OCI-LY3 (cell line): ENCODE measurements at regions not wholly inside any gene's neighbourhood (a gene's known extent, or its start where the extent isn't known, plus 50 kb on each side); places are given as distances from the start of the nearest gene placed in this dataset.

Experiments used
- EZH2phosphoT487 ChIP-seq: fragments of 200-600 bp; shearing (Covaris generic); IDR thresholded peaks from 2 replicates; pipeline ENCODE4 v1.6.1; 2018; ENCODE audit warnings: antibody characterized with exemption, mixed run types, low read depth
- TF ChIP-seq, protein P1 (sequence below): fragments of 200-600, 300-600 bp; sonication (generic); IDR thresholded peaks from 2 replicates; pipeline ENCODE4 v1.5.1; 2014; ENCODE audit warnings: antibody characterized with exemption, low read length, low read depth

DNA sequence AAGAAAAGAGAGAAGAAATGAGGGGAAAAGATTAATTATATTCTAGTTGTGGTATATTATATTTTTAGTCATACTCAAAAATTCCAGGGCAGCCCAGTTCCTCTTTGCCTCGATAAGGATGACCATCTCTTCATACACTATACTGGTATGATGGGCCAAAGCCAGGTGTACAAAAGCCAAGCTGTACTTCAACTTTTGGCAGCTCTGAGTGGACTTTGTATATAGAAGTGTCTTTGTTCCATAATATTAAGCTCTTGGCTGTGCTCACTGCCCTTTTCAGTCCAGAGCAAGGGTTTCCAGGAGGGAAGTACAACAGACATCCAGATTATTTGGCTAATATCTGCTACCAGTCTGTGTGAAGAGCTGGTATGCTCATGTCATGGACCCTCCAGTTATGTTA, 934.3 kb upstream of the CDH10 start:
- TF ChIP-seq, protein P1, sequence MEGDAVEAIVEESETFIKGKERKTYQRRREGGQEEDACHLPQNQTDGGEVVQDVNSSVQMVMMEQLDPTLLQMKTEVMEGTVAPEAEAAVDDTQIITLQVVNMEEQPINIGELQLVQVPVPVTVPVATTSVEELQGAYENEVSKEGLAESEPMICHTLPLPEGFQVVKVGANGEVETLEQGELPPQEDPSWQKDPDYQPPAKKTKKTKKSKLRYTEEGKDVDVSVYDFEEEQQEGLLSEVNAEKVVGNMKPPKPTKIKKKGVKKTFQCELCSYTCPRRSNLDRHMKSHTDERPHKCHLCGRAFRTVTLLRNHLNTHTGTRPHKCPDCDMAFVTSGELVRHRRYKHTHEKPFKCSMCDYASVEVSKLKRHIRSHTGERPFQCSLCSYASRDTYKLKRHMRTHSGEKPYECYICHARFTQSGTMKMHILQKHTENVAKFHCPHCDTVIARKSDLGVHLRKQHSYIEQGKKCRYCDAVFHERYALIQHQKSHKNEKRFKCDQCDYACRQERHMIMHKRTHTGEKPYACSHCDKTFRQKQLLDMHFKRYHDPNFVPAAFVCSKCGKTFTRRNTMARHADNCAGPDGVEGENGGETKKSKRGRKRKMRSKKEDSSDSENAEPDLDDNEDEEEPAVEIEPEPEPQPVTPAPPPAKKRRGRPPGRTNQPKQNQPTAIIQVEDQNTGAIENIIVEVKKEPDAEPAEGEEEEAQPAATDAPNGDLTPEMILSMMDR: no peak
- no peak for TF ChIP-seq EZH2phosphoT487
